ENCODE measurements at regions not wholly inside any gene's neighbourhood (a gene's known extent, or its start where the extent isn't known, plus 50 kb on each side); places are given as distances from the start of the nearest gene placed in this dataset.

DNA sequence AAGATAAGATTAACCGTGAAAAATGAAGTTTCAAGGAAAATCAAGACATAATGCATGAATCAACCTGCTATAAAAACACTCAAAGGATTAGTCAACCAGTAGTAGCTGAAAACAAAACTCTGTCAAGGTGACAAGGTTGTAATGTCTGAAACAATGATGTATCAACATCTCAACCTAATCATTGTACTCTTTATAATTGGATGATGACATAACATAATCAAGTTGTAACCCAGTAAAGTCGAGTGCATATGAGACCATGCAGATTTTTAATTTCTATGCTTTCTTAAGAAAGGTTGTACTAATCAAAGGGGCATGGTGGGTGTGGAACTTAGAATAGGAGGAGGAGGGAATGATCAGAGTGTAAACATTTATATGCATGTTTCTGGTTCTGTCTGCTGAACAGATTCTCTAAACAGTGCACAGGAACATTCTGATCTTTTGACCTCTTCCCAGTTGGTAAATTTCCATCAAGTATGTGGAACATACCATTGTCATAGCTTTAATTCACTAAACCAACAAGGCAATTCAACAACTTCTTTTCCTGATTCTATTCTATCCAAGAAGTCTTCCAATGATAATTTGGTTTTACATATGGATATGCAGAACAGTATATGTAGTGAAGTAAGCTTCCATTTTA is 253.7 kb downstream of the TTC6 start:
- ChIA-PET POLR2A (no interaction called here), CTCF (interaction anchor here (1.2 kb wide), 1 partner anchor 26 kb away, joined by 4 read pairs; no protein-coding TSS in a partner anchor)
- TF ChIP-seq CTCF (IDR thresholded peaks at IDR 0.05; ENCODE audit: low read depth, low read length), result no peak
- H3K4me3 ChIP-seq (ENCODE audit: low read depth, low read length), result no peak overlapping the region
- H3K27ac ChIP-seq (ENCODE audit: low read depth, low read length), result no peak overlapping the region
- no peaks in the 10 kb centered on the region for H3K9me3 ChIP-seq (ENCODE audit: control insufficient read depth, insufficient read depth, low read length)
- DNase-seq (ENCODE audit: low read depth, low spot score), result no peak
- H3K27me3 ChIP-seq (ENCODE audit: control insufficient read depth, insufficient read depth, low read length), result no peaks in the 10 kb centered on the region

DNA sequence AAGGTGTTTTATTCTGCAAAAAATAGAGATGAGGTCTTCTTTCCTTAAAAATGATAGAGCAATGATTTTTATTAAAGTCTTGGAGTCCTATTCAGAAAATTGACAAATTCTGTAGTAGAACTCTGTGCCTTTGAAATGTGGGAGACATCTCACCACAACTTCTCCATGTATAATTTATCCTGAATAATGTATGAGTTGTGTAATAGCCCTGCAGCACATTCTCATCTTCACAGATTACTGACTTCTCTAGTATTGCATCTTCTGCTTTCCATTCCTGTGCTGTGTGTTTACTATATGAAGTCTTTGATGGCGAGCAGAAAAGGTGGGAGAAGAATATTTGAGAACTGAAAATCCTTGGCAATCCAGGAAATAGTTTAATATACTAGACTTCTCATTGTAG is 255.6 kb downstream of the TTC6 start:
- Histone ChIP-seq H3K9me3 (ENCODE audit: control insufficient read depth, insufficient read depth, low read length) (no peaks in the 10 kb centered on the region), H3K27me3 (ENCODE audit: control insufficient read depth, insufficient read depth, low read length) (no peaks in the 10 kb centered on the region), H3K27ac (ENCODE audit: low read depth, low read length) (no peak overlapping the region), H3K4me3 (ENCODE audit: low read depth, low read length) (no peak overlapping the region)
- DNase-seq (ENCODE audit: low read depth, low spot score), result no peak
- TF ChIP-seq CTCF (IDR thresholded peaks at IDR 0.05; ENCODE audit: low read depth, low read length), result no peak
- ChIA-PET CTCF (interaction anchor here (2.0 kb wide), 1 partner anchor 24 kb away, joined by 7 read pairs; no protein-coding TSS in a partner anchor), POLR2A (no interaction called here)

GRCh38 chr14:37855871-37856270 is 260.4 kb downstream of the TTC6 start:
- Histone ChIP-seq H3K27me3 (ENCODE audit: control insufficient read depth, insufficient read depth, low read length) (no peaks in the 10 kb centered on the region), H3K4me3 (ENCODE audit: low read depth, low read length) (no peak overlapping the region), H3K9me3 (ENCODE audit: control insufficient read depth, insufficient read depth, low read length) (no peaks in the 10 kb centered on the region), H3K27ac (ENCODE audit: low read depth, low read length) (no peak overlapping the region)
- DNase-seq (ENCODE audit: low read depth, low spot score), result no peak
- ChIA-PET POLR2A (no interaction called here), CTCF (interaction anchor here (0.6 to 1.8 kb wide), 2 partner anchors 17 to 19 kb away, joined by 3 to 7 read pairs; no protein-coding TSS in a partner anchor)
- no peak for TF ChIP-seq CTCF (IDR thresholded peaks at IDR 0.05; ENCODE audit: low read depth, low read length)

GRCh38 chr14:37857774-37858266 is 262.4 kb downstream of the TTC6 start:
- Histone ChIP-seq H3K9me3 (ENCODE audit: control insufficient read depth, insufficient read depth, low read length) (no peaks in the 10 kb centered on the region), H3K27me3 (ENCODE audit: control insufficient read depth, insufficient read depth, low read length) (no peaks in the 10 kb centered on the region), H3K4me3 (ENCODE audit: low read depth, low read length) (no peak overlapping the region), H3K27ac (ENCODE audit: low read depth, low read length) (no peak overlapping the region)
- DNase-seq (ENCODE audit: low read depth, low spot score), result no peak
- ChIA-PET CTCF (interaction anchor here (0.5 kb wide), 1 partner anchor 149 kb away, joined by 4 read pairs; no protein-coding TSS in a partner anchor), POLR2A (no interaction called here)
- TF ChIP-seq CTCF (IDR thresholded peaks at IDR 0.05; ENCODE audit: low read depth, low read length), result no peak

DNA sequence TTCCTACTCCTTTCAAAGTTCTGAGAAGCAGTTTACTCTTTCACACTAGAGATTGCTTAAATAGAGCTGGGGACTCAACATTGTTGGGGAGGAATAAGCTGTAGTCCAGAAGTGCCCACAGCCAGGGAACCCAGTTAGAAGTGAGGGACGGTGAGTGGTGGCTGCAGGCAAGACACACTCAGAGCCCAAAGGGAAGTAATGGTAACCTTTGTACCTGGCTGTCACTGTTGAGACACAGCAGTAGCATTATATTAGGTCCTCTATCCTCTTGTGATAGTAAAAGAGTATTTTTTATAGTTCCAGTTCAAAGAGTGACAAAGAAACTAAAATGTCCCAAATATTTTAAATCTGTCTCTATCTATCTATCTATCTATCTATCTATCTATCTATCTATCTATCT is 263.3 kb downstream of the TTC6 start:
- no peak for DNase-seq (ENCODE audit: low read depth, low spot score)
- ChIA-PET CTCF (interaction anchor here (1.3 kb wide), 1 partner anchor 16 kb away, joined by 4 read pairs; no protein-coding TSS in a partner anchor), POLR2A (no interaction called here)
- H3K27me3 ChIP-seq (ENCODE audit: control insufficient read depth, insufficient read depth, low read length), result no peaks in the 10 kb centered on the region
- H3K4me3 ChIP-seq (ENCODE audit: low read depth, low read length), result no peak overlapping the region
- H3K27ac ChIP-seq (ENCODE audit: low read depth, low read length), result no peak overlapping the region
- TF ChIP-seq CTCF (IDR thresholded peaks at IDR 0.05; ENCODE audit: low read depth, low read length), result no peak
- no peaks in the 10 kb centered on the region for H3K9me3 ChIP-seq (ENCODE audit: control insufficient read depth, insufficient read depth, low read length)

Measured in AG04450 (cell line).